HG02759 (cell line): ENCODE measurements at regions not wholly inside any gene's neighbourhood (a gene's known extent, or its start where the extent isn't known, plus 50 kb on each side); places are given as distances from the start of the nearest gene placed in this dataset.

Source experiments
- ATAC-seq: cut with Tn5 transposase; IDR thresholded peaks from one replicate; pipeline ENCODE4 v1.9.1; 2021; ENCODE audit warnings: mild to moderate bottlenecking, moderate library complexity; ENCODE audit not compliant: unreplicated experiment

DNA sequence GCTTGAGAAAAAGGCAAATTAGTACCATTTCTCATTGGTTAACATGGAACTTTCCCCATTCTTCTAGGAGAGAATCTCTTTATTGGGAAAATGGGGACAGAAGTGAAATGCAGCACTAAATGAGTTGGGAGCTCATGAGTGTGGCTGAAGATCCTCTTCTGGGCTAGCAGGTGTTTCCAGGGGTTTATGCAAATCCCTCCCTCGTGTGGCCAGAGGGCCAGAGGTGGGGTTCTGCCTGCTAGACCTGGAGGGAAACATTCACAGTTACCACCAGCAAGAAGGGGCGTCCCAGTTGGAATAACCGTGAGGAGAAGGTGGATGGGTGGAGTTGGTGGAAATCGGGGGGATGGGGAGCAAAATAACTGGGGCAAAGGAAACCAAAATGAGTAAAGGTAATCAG lies 235.9 kb downstream of the KLF6 start:
- no peak for ATAC-seq

DNA sequence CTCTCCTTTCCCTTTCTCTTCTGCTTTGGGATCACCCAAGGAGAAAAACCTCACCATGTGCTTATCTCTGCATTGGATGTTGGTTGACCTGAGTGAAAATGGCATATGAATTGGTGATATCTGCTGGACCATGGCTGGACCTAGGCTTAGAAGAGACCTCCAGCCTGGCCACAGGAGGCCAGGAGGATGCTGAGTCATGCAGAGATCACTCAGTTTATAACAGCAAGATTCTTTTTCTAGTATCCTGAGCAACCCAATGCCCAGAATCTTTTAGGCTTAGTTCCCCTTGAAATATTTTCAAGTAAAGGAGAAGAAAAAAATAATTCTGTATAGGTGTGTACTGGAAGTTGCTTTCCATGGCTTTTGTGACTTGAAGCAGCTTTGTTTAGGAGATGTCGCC lies 236.3 kb downstream of the KLF6 start:
- ATAC-seq: no peak

DNA sequence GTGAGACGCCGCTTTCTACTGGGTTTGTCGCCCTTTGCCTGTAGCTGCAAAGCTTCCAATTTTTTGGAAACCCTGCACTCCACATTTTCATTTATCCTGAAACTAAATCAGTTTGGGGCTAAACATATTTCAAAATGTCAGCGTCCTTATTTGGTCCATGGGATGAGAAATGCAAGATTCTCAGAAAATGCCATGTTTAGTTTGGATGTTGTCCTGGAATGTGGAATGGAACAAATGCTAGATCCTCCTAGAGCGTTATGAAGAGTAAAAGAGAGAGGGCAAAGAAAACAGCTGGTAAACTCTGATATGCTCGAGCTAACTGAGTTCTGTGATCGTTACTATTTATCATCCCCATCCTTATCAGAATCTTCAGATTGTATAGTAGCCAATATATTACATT lies 236.9 kb downstream of the KLF6 start:
- ATAC-seq: no peak

- ATAC-seq: no peak
Observed at GRCh38 chr10:3544561-3544960, 240.4 kb downstream of the KLF6 start.

GRCh38 chr10:3542185-3542611 lies 242.8 kb downstream of the KLF6 start:
- ATAC-seq: no peak

DNA sequence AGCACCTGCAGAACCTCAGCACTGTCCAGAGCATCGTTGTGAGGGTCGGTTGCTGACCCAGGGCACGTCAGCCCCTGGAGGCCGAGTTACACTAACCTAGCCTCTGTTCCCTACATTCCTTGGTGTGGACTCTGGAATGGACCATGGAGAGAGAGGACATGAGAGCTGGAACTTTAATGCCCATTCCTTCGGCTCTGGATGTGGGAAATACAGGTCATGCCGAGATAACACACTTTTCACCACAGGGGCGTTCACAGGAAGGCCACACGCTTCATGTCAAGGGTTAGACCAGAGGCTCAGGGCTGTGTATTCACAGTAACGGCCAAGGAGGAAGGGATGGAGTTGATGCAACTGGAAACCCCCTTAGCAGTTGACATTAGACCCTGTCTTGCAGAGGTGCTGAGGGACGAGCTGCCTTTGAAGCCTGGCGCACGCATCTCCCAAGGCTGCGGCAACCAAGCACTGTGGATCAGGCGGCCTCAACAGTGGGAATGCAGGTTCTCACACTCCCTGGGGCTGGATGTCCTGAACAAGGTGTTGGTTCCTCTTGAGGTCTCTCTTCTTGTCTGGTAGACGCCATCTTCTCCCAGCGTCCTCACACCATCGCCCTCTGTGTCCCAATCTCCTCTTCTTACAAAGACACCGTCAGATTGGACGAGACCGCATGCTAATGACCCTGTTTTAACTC lies 245.2 kb downstream of the KLF6 start:
- no peak for ATAC-seq

- ATAC-seq: no peak
Observed at GRCh38 chr10:3538656-3539531, 246.1 kb downstream of the KLF6 start.

DNA sequence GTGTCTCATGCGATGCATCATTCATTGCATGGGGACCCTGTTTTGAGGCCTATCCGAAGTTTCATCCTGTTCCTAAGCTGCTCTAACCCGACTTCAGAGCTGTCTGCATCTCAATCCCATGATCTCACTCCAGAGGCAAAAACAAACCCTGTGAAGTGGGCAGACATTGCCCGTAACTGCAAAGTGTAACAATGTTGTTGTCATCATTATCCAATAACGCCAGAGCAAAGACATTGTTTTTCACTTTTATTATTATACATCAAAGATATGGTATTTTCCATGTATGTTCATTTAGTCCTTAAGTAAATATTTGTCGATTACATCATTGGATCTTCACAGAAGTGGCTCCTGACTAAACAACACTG lies 246.7 kb downstream of the KLF6 start:
- ATAC-seq: no peak

DNA sequence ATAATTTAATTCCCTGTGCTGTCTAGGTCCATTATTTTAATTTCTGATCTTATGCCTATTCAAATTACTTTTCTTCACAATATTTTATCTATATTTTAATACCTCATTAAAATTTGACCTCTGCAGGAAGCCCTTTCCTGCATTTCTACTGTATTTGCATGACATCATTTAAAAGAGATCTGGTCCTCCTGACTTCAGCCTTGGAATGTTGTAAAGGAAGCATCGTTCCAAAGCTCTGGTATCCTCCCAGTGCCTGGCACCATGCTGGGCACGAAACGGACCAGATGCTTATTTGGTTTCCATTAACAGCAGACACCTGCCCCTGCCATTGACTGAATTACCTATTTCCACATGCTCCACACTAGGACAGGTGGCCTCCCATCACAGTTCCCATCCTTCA lies 247.5 kb downstream of the KLF6 start:
- ATAC-seq: no peak

DNA sequence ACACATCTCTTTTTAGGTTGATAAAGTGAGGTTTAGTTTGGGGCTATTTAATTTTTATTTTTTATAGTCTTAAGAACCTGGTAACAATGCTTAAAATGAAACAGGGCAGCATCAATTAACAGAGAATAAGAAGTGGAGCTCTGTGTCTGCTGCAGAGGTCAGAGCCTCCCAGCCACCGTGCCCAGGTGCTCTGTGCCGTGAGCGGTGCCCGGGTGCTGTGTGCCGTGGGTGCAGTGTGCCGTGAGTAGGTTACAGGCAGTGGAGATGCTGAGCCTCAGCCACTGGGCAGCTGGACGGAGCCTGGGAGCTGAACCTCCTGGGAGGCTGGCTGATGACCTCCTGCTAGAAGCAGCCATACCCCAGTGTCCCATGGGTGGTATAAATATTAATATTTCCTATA lies 250.0 kb downstream of the KLF6 start:
- ATAC-seq: no peak

DNA sequence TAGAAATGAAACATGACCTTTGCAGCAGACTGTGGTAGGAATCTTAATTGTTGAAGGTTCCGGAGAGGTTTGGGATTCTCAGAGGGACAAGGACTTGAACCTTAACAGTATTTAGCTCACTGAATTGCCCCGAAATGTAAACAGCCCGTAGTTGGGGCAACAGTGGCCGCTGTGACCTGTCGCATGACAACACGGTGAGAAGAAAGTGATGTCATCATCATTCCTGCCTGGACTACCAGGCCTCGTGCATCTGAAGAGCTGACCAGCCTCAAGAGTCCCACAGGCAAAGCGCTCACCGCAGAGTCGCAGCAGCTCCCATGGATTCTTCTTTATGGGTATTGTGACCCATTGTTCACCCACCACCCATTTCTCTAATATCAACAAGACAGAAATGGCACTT lies 250.6 kb downstream of the KLF6 start:
- no peak for ATAC-seq

DNA sequence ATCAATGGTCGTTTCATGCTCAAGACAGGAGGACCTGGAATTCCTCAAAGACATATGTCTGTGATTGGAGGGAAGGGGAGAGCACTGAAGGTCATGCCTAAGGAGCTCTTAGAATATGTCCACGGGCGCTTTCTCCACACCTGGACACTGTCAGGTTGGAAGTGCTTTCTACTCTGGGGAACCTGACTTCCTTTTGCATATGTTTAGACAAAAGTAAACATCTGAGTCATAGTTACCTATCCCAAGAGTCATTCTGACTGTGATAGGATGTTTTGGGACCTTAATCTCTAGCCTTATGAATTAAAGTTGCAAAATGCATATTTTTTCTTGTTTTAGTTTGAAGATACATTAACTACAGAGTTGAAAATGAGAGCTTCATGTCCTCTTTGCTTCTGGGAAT lies 251.7 kb downstream of the KLF6 start:
- no peak for ATAC-seq

- ATAC-seq: no peak
Observed at GRCh38 chr10:3532644-3533043, 252.4 kb downstream of the KLF6 start.

GRCh38 chr10:3531670-3532069 lies 253.3 kb downstream of the KLF6 start:
- no peak for ATAC-seq

- no peak for ATAC-seq
Observed at GRCh38 chr10:3530783-3531645, 254.0 kb downstream of the KLF6 start.

DNA sequence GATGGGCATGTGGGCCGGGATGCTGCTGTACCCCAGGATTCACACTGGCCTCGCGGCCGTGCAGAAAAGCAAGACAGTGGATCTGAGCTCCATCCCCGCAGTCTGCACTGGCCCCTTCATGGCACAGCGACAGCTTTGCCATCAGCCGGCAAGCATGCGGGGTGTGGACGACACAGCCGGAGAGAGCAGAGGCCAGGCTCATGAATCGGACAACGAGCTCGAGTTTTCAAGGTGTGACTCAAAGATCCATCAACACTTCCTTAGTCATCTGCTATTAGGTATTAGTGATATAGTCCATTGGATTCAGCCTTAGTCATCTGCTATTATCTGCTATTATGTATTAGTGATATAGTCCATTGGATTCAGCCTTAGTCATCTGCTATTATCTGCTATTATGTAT lies 254.7 kb downstream of the KLF6 start:
- no peak for ATAC-seq

DNA sequence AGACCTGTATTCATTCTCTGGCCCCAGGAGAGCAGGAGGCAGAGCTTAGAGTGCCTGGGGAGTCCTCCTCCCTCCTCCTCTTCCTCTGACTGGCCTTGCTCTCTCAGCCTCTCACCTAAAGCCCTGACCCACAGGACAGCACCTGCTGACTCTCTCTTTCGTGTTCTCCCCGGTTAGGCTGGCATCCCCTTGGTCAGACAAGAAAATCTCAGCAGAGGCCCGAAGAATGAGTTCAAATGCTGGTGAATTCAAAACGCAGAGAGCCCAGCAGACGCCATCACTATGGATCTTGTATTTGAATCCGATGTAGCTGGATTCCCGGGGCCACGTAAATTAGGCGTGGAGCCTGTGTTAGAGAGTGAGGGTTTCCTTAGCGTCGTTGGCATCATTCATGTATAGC lies 255.3 kb downstream of the KLF6 start:
- no peak for ATAC-seq

DNA sequence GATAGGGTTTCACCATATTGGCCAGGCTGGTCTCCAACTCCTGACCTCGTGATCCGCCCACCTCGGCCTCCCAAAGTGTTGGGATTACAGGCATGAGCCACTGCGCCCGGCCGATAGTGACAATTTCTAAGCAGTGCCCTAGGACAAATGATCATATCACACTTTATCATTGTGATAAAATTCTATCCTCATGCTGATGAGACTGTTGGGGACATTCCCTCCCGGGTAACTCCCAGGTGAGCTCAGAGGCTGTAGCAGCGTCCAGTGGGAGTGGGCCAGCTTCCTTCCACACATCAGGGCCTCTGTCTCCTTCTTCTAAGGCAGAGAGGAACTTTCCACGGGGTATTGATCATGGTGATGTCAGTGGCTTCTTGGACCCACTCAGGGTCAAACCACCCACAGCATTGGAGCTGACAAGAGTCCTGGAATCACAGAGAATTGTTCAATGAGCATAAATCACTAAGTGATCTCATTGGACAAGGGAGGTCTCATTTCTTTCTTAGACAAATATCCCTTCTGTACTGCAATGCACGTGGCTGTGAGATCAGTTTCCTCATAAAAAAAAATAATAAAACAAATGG lies 256.1 kb downstream of the KLF6 start:
- ATAC-seq: no peak

DNA sequence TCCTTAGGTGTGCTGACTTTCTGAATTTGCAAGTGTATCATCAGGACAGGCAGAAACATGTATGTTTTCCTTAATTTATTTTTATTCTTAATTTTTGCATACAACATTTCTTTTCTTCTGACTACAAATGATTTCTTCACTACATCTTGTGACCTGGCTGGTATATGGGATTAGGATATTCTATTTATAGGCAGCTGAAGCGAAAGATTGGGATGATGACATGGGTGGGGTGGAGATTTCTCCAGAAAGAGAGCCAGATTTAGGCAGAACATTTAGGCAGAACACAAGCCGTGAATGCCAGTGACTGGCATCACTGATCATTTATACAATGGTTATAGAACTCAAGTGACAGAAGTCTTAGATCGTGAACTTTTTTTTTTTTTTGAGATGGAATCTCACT lies 256.7 kb downstream of the KLF6 start:
- no peak for ATAC-seq

DNA sequence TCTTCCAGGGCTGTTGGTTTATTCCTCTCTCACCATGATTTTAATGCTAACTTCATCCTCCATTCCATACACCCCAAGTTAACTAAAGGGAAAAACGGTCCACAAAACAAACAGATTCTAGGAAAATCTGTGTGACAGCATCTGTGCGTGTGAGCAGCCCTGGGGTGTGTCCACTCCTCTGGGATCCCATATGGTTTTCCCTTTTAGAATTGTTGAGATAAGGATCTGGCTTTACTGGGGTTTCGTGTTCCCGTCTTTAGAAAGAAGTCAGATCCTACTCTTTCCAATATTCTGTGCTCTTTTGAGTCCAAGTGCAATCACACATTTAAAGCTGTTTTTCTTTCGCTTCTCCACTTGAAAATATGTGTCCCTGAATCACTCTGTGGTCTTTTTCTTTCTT lies 257.1 kb downstream of the KLF6 start:
- no peak for ATAC-seq
